Activated T-helper 2 cell treated with anti-CD3 and anti-CD28 coated beads, Interferon-gamma antibody, Interleukin-2, Interleukin-4, amounts not matched to agents 10 μg/mL and 5 μg/mL and 100 μg/mL, durations not matched to agents 14 hours and 24 hours and 36 hours (primary cell): ENCODE measurements at regions not wholly inside any gene's neighbourhood (a gene's known extent, or its start where the extent isn't known, plus 50 kb on each side); places are given as distances from the start of the nearest gene placed in this dataset.

ENCODE experiments used
- DNase-seq: peaks from one replicate; pipeline ENCODE4 v3.0.0; 2021; ENCODE audit warnings: low spot score
- H3K27ac Mint-ChIP-seq: one replicate; pipeline ENCODE4 v1.8.0; 2021; ENCODE audit warnings: mixed read lengths
- H3K27me3 Mint-ChIP-seq: one replicate; pipeline ENCODE4 v1.8.0; 2021; ENCODE audit warnings: low read depth, mixed read lengths
- H3K36me3 Mint-ChIP-seq: one replicate; pipeline ENCODE4 v1.8.0; 2021; ENCODE audit warnings: low read depth, mixed read lengths
- H3K4me1 Mint-ChIP-seq: one replicate; pipeline ENCODE4 v1.8.0; 2021; ENCODE audit warnings: low read depth, mixed read lengths
- H3K4me3 Mint-ChIP-seq: one replicate; pipeline ENCODE4 v1.8.0; 2021; ENCODE audit warnings: low read depth, mild to moderate bottlenecking, moderate library complexity, mixed read lengths
- H3K9me3 Mint-ChIP-seq: one replicate; pipeline ENCODE4 v1.8.0; 2021; ENCODE audit warnings: mixed read lengths
- intact Hi-C: fragments of 100-400 bp; cut with micrococcal nuclease; formaldehyde crosslinking; loops from one replicate; pipeline ENCODE4 v1.15.1; 2023

DNA sequence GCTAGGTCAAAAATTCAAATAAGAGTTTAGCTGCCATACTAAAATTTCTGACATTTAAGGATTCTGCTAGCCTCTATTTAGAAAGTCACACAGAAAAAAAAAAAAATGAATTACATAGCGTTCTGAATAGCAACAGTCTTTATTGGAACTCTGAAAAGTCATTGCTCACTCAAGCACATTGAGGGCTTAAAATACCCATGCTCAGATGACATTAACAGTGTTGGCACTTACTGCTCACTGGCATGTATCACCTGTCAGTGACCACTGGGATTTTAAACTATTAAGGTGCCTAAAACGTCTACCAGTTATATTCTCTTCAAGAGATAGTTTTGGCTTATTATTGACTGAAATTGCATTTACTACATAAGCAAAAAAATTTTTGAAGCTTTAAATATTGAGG lies 468.0 kb upstream of the SPHKAP start:
- H3K4me3 Mint-ChIP-seq, result no peak overlapping the region
- intact Hi-C loops, result no loop called here
- no peaks in the 10 kb centered on the region for H3K27me3 Mint-ChIP-seq
- no peaks in the 10 kb centered on the region for H3K4me1 Mint-ChIP-seq
- no peak overlapping the region for H3K27ac Mint-ChIP-seq
- H3K9me3 Mint-ChIP-seq, result peaks cover 6% of the 10 kb centered on the region
- no peak for DNase-seq
- no peaks in the 10 kb centered on the region for H3K36me3 Mint-ChIP-seq

- no peak overlapping the region for H3K27ac Mint-ChIP-seq
- no peaks in the 10 kb centered on the region for H3K4me1 Mint-ChIP-seq
- intact Hi-C loops, result no loop called here
- H3K4me3 Mint-ChIP-seq, result no peak overlapping the region
- no peaks in the 10 kb centered on the region for H3K36me3 Mint-ChIP-seq
- DNase-seq, result no peak
- H3K27me3 Mint-ChIP-seq, result no peaks in the 10 kb centered on the region
- peaks cover 6% of the 10 kb centered on the region for H3K9me3 Mint-ChIP-seq
These were observed 467.1 kb upstream of the SPHKAP start for GRCh38 chr2:228648541-228648940.

DNA sequence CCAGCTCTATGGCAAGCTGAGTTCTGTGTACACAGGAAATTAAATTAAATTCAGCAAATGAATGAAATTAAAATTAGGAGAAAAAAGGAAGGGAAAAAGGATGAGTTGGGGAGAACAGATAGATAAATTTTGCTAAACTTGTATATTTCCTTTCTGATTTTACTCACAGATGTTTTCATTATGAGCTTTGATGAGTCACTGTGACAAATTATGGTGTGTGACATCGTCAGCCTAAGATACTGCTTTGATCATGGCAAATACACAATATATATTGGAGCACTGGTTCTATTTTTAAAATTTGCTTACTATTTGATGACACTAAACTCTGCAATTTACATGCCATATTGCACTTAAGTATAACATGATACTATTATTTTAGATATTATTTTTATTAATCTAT lies 464.6 kb upstream of the SPHKAP start:
- H3K27ac Mint-ChIP-seq, result no peak overlapping the region
- peaks cover 6% of the 10 kb centered on the region for H3K9me3 Mint-ChIP-seq
- no peaks in the 10 kb centered on the region for H3K36me3 Mint-ChIP-seq
- no peaks in the 10 kb centered on the region for H3K4me1 Mint-ChIP-seq
- no peak for DNase-seq
- H3K4me3 Mint-ChIP-seq, result no peak overlapping the region
- H3K27me3 Mint-ChIP-seq, result no peaks in the 10 kb centered on the region
- intact Hi-C loops, result no loop called here

DNA sequence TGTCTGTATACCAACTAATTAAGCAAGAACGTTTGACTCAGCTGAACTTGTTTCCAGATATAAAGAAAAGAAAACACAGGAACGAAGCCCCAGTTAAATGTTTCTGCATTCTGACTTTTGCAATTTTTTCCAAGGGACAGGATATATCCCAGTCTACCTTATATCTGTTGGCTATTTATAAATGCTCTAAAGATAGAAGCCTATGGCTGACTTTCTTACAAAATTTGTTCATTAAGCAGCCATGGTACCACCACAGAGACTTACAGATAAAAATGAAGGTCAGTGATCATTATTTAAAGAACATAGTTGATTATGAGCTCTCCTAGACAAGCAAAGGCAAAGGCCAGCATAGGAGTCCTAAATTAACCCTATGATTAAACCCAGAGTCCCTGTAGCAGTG lies 462.7 kb upstream of the SPHKAP start:
- no peak overlapping the region for H3K27ac Mint-ChIP-seq
- H3K4me3 Mint-ChIP-seq, result no peak overlapping the region
- intact Hi-C loops, result no loop called here
- DNase-seq, result no peak
- no peaks in the 10 kb centered on the region for H3K4me1 Mint-ChIP-seq
- H3K27me3 Mint-ChIP-seq, result no peaks in the 10 kb centered on the region
- peaks cover 6% of the 10 kb centered on the region for H3K9me3 Mint-ChIP-seq
- H3K36me3 Mint-ChIP-seq, result no peaks in the 10 kb centered on the region

DNA sequence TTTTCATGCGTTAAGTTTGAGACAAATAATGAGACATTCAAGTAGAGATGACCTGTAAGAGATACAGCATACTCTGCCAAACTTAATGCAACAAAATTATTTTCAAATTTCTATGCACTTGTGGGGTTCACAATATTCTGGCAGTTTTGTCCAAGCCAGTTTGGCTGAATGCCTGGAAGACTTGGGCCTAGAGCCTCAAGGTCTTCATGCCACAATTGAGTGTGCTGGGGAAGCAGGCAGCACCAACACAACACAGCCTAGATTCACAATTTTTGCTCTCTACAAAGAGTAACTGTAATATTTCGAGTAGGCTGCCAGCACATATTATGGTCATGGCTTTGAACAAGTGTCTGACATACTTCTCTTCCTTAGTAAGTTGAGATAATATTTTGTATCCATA lies 461.4 kb upstream of the SPHKAP start:
- no peaks in the 10 kb centered on the region for H3K4me1 Mint-ChIP-seq
- intact Hi-C loops, result no loop called here
- H3K27me3 Mint-ChIP-seq, result no peaks in the 10 kb centered on the region
- no peaks in the 10 kb centered on the region for H3K36me3 Mint-ChIP-seq
- no peak overlapping the region for H3K27ac Mint-ChIP-seq
- peaks cover 6% of the 10 kb centered on the region for H3K9me3 Mint-ChIP-seq
- DNase-seq, result no peak
- H3K4me3 Mint-ChIP-seq, result no peak overlapping the region

DNA sequence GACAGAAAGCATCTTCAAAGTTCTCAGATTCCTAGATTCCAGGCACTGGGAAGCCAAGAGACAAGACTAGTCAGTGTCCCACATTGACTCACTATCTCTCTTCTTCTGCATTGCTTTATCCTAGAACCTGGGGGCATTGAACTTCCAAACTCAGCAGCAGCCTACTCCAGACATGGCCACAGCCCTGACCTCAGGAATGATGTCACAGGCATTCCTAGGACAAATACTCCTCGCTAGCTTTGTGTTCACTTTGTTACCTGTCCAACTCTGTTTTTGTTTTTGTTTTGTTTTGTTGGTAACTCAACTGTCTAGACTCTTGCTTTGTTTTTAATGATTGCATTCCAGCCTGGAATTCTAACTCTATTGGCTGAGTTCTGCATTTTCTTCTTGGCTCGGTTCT lies 449.3 kb upstream of the SPHKAP start:
- Mint-ChIP-seq H3K36me3 (no peaks in the 10 kb centered on the region), H3K27ac (no peak overlapping the region), H3K4me3 (no peak overlapping the region), H3K9me3 (peaks cover 13% of the 10 kb centered on the region), H3K4me1 (no peaks in the 10 kb centered on the region), H3K27me3 (no peaks in the 10 kb centered on the region)
- no peak for DNase-seq
- intact Hi-C loops, result no loop called here

GRCh38 chr2:228629251-228629650 lies 447.8 kb upstream of the SPHKAP start:
- Mint-ChIP-seq H3K4me1 (no peaks in the 10 kb centered on the region), H3K9me3 (peaks cover 8% of the 10 kb centered on the region), H3K27ac (no peak overlapping the region), H3K4me3 (no peak overlapping the region), H3K27me3 (no peaks in the 10 kb centered on the region), H3K36me3 (no peaks in the 10 kb centered on the region)
- no peak for DNase-seq
- intact Hi-C loops, result no loop called here

DNA sequence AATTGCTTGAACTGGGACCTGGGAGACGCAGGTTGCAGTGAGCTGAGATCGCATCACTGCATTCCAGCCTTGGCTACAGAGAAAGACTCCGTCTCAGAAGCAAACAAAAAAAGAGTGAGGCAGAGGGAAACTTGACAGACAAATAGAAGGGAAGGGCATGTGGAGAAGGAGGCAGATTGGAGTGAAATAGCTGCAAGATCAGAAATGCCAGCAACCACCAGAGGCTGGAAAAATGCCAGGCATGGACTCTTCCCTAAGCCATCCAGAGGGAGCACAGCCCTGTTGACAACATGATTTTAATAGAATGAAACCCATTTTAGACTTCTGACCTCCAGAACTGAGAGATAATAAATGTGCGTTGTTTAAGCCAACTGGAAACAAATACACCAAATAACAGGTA lies 447.2 kb upstream of the SPHKAP start:
- no peak overlapping the region for H3K27ac Mint-ChIP-seq
- H3K36me3 Mint-ChIP-seq, result no peaks in the 10 kb centered on the region
- no peaks in the 10 kb centered on the region for H3K27me3 Mint-ChIP-seq
- H3K4me1 Mint-ChIP-seq, result no peaks in the 10 kb centered on the region
- peaks cover 8% of the 10 kb centered on the region for H3K9me3 Mint-ChIP-seq
- intact Hi-C loops, result no loop called here
- no peak for DNase-seq
- H3K4me3 Mint-ChIP-seq, result no peak overlapping the region

DNA sequence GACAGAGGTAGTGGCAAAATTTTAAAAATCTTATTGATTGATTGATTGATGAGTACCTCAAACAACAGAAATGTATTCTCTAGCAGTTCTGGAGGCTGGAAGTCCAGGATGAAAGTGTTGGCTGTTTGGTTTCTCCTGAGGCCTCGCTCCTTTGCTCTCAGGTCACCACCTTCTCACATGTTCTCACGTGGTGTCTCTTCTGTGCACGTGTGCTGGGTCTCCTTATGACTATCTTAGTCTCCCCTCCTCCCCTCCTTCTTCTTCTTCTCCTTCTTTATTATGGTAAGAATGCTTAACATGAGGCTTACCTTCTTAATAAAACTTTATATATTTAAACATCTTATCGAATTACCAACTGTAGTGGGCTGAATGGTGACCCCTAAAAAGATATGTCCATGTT lies 446.0 kb upstream of the SPHKAP start:
- intact Hi-C loops, result no loop called here
- peaks cover 2% of the 10 kb centered on the region for H3K9me3 Mint-ChIP-seq
- no peaks in the 10 kb centered on the region for H3K36me3 Mint-ChIP-seq
- no peaks in the 10 kb centered on the region for H3K27me3 Mint-ChIP-seq
- DNase-seq, result no peak
- H3K4me3 Mint-ChIP-seq, result no peak overlapping the region
- H3K27ac Mint-ChIP-seq, result no peak overlapping the region
- H3K4me1 Mint-ChIP-seq, result no peaks in the 10 kb centered on the region

DNA sequence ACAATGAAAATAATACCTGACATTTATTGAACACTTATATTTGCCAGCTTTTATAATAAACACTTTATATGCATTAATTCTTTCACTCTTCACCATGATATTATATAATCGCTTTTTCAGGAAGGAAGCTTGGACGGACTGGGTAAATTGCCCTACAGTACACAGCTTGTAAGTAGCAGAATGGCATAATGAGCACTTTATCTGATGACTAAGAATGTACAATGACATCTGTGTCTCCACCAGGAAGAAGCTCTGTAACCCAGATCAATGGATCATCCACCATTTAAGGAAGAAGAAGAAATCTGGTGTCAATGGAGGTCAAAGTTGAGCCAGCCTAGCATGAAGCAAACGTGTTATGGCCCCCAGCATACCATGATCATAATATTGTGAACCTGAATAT lies 444.0 kb upstream of the SPHKAP start:
- Mint-ChIP-seq H3K4me1 (no peaks in the 10 kb centered on the region), H3K9me3 (no peaks in the 10 kb centered on the region), H3K4me3 (no peak overlapping the region), H3K36me3 (no peaks in the 10 kb centered on the region), H3K27me3 (no peaks in the 10 kb centered on the region), H3K27ac (no peak overlapping the region)
- DNase-seq, result no peak
- intact Hi-C loops, result no loop called here

GRCh38 chr2:228624733-228625132 lies 443.2 kb upstream of the SPHKAP start:
- no peaks in the 10 kb centered on the region for H3K9me3 Mint-ChIP-seq
- H3K36me3 Mint-ChIP-seq, result no peaks in the 10 kb centered on the region
- H3K27ac Mint-ChIP-seq, result no peak overlapping the region
- intact Hi-C loops, result no loop called here
- no peaks in the 10 kb centered on the region for H3K4me1 Mint-ChIP-seq
- H3K27me3 Mint-ChIP-seq, result no peaks in the 10 kb centered on the region
- no peak for DNase-seq
- H3K4me3 Mint-ChIP-seq, result no peak overlapping the region

GRCh38 chr2:228615496-228615895 lies 434.0 kb upstream of the SPHKAP start:
- Mint-ChIP-seq H3K4me3 (no peak overlapping the region), H3K27ac (no peak overlapping the region), H3K9me3 (peaks cover 13% of the 10 kb centered on the region), H3K27me3 (no peaks in the 10 kb centered on the region), H3K36me3 (no peaks in the 10 kb centered on the region), H3K4me1 (no peaks in the 10 kb centered on the region)
- intact Hi-C loops, result no loop called here
- no peak for DNase-seq

GRCh38 chr2:228614741-228615140 lies 433.3 kb upstream of the SPHKAP start:
- Mint-ChIP-seq H3K4me3 (no peak overlapping the region), H3K27ac (no peak overlapping the region), H3K4me1 (no peaks in the 10 kb centered on the region), H3K27me3 (no peaks in the 10 kb centered on the region), H3K9me3 (peaks cover 13% of the 10 kb centered on the region), H3K36me3 (no peaks in the 10 kb centered on the region)
- intact Hi-C loops, result no loop called here
- DNase-seq, result no peak

DNA sequence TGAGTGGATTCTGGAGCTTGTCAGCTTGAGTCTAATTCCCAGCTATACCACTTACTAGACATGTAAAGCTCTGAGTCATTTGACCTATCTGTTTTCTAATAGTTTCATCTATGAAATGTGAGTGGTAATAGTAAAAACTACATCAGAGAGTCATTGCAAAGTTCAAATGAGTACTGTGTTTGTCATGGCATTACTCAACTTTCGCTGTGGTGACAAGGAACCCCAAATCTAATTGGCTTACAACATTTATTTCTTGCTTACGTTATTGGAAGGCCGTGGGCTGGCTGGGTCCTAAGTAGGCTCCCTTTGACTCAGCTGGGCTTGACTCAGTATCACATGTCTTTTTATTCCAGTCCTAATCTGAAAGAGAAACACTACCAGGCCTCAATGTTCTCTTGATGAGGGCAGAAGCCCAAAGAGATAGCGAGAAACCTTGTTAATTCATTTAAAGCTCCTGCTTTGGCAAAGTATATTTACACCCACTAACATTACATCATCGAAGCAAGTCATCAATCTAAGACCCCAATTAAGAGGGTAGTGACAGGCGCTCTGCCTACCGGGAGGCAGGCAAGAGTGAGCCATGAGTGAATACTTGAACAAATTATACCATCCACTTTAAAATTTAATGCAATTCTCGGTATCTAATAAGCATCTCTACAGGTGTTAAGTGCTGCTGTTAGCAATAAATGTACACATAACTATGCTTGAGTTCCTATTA lies 431.8 kb upstream of the SPHKAP start:
- DNase-seq, result no peak
- H3K4me3 Mint-ChIP-seq, result no peak overlapping the region
- H3K9me3 Mint-ChIP-seq, result peaks cover 13% of the 10 kb centered on the region
- H3K27ac Mint-ChIP-seq, result no peak overlapping the region
- no peaks in the 10 kb centered on the region for H3K4me1 Mint-ChIP-seq
- H3K36me3 Mint-ChIP-seq, result no peaks in the 10 kb centered on the region
- intact Hi-C loops, result no loop called here
- no peaks in the 10 kb centered on the region for H3K27me3 Mint-ChIP-seq
